GM23338 (cell line): ENCODE measurements at regions not wholly inside any gene's neighbourhood (a gene's known extent, or its start where the extent isn't known, plus 50 kb on each side); places are given as distances from the start of the nearest gene placed in this dataset.
A peak's percentile ranks its signal among the peaks of the same experiment; 100 is the strongest.

Experiments
- ATAC-seq: fragments of 200-7000 bp; cut with Tn5 transposase; 3 replicates; pipeline ENCODE4 v1.9.1; 2020
- DNase-seq: peaks from one replicate; pipeline ENCODE4 v3.0.0-alpha.2; 2015; ENCODE audit warnings: low spot score
- H2AFZ ChIP-seq: fragments of 200-600 bp; sonication (generic); 2 replicates; pipeline ENCODE4 v1.8.0; 2016; ENCODE audit warnings: antibody characterized with exemption, mild to moderate bottlenecking, moderate library complexity
- H3F3A ChIP-seq: fragments of 200-600 bp; sonication (generic); replicated peaks from 2 replicates; pipeline ENCODE4 v1.8.0; 2017; ENCODE audit warnings: antibody characterized with exemption, mixed run types, low read depth
- H3K27ac ChIP-seq: fragments of 200-600 bp; sonication (generic); 2 replicates; pipeline ENCODE4 v1.6.1; 2016; ENCODE audit warnings: low read depth
- H3K27me3 ChIP-seq: fragments of 200-600 bp; sonication (generic); 2 replicates; pipeline ENCODE4 v1.8.0; 2016; ENCODE audit warnings: mild to moderate bottlenecking, mixed run types, moderate library complexity; ENCODE audit not compliant: insufficient read depth
- H3K36me3 ChIP-seq: fragments of 200-600 bp; sonication (generic); 2 replicates; pipeline ENCODE4 v1.8.0; 2016; ENCODE audit warnings: mild to moderate bottlenecking; ENCODE audit not compliant: insufficient read depth
- H3K4me1 ChIP-seq: fragments of 200-600 bp; sonication (generic); 2 replicates; pipeline ENCODE4 v1.8.0; 2016; ENCODE audit warnings: mild to moderate bottlenecking, moderate library complexity; ENCODE audit not compliant: insufficient read depth
- H3K4me2 ChIP-seq: fragments of 200-600 bp; sonication (generic); 2 replicates; pipeline ENCODE4 v1.7.1; 2017; ENCODE audit warnings: mixed run types
- H3K4me3 ChIP-seq: fragments of 200-600 bp; sonication (generic); 2 replicates; pipeline ENCODE4 v1.6.1; 2016; ENCODE audit warnings: mixed run types
- H3K79me2 ChIP-seq: fragments of 200-600 bp; sonication (generic); replicated peaks from 2 replicates; pipeline ENCODE4 v1.8.0; 2017; ENCODE audit warnings: mild to moderate bottlenecking; ENCODE audit not compliant: insufficient read depth
- H3K9me2 ChIP-seq: fragments of 200-600 bp; sonication (generic); 2 replicates; pipeline ENCODE4 v1.8.0; 2017; ENCODE audit not compliant: insufficient read depth
- H4K20me1 ChIP-seq: fragments of 200-600 bp; sonication (generic); replicated peaks from 2 replicates; pipeline ENCODE4 v1.8.0; 2017; ENCODE audit warnings: mild to moderate bottlenecking; ENCODE audit not compliant: insufficient read depth
- H3K27ac Mint-ChIP-seq: 2 replicates; pipeline ENCODE4 v1.8.0; 2020; ENCODE audit warnings: inconsistent platforms, mild to moderate bottlenecking, moderate library complexity, mixed read lengths
- H3K27me3 Mint-ChIP-seq: 3 replicates; pipeline ENCODE4 v1.8.0; 2022; ENCODE audit warnings: low read depth, mild to moderate bottlenecking, moderate library complexity, mixed read lengths, inconsistent platforms; ENCODE audit not compliant: insufficient read depth, poor library complexity
- H3K36me3 Mint-ChIP-seq: 3 replicates; pipeline ENCODE4 v1.8.0; 2021; ENCODE audit warnings: low read depth, mild to moderate bottlenecking, inconsistent platforms, moderate library complexity, mixed read lengths
- H3K4me1 Mint-ChIP-seq: 3 replicates; pipeline ENCODE4 v1.8.0; 2020; ENCODE audit warnings: mild to moderate bottlenecking, inconsistent platforms, mixed read lengths
- H3K4me3 Mint-ChIP-seq: 3 replicates; pipeline ENCODE4 v1.8.0; 2021; ENCODE audit warnings: moderate library complexity, mild to moderate bottlenecking, inconsistent platforms, mixed read lengths
- H3K9me3 Mint-ChIP-seq: 3 replicates; pipeline ENCODE4 v1.8.0; 2020; ENCODE audit warnings: moderate library complexity, mild to moderate bottlenecking, inconsistent platforms, mixed read lengths
- CREB1 ChIP-seq: fragments of 250-450 bp; sonication (Bioruptor Pico); IDR thresholded peaks from 2 replicates; pipeline ENCODE4 v1.5.0; 2020; ENCODE audit warnings: low read depth, mild to moderate bottlenecking, moderate library complexity
- CTCF ChIP-seq, 2 experiments: fragments of 200-600 bp in 1 of 2; sonication (generic) in 1 of 2; conservative IDR thresholded peaks; 2 replicates each; pipeline versions ENCODE4 v1.5.1 to v1.6.1; 2016 to 2017; ENCODE audit warnings: antibody characterized with exemption in 2 of 2, low read depth in 2 of 2, mild to moderate bottlenecking in 2 of 2, moderate library complexity in 1 of 2
- ETS1 ChIP-seq: IDR thresholded peaks from 2 replicates; pipeline ENCODE4 v1.6.1; 2016; ENCODE audit warnings: antibody characterized with exemption
- EZH2 ChIP-seq: fragments of 200-600 bp; sonication (generic); IDR thresholded peaks from one replicate; pipeline ENCODE4 v1.8.0; 2017; ENCODE audit warnings: antibody characterized with exemption, mild to moderate bottlenecking, low read depth; ENCODE audit not compliant: unreplicated experiment
- JUNB ChIP-seq: IDR thresholded peaks from one replicate; pipeline ENCODE4 v1.6.1; 2016; ENCODE audit warnings: antibody characterized with exemption; ENCODE audit not compliant: unreplicated experiment
- NANOG ChIP-seq: IDR thresholded peaks from 2 replicates; pipeline ENCODE4 v1.6.1; 2016; ENCODE audit warnings: antibody characterized with exemption, borderline replicate concordance
- POLR2AphosphoS5 ChIP-seq: IDR thresholded peaks from 2 replicates; pipeline ENCODE4 v1.6.1; 2016; ENCODE audit warnings: antibody characterized with exemption, low read depth
- REST ChIP-seq: IDR thresholded peaks from one replicate; pipeline ENCODE4 v1.6.1; 2018; ENCODE audit warnings: antibody characterized with exemption; ENCODE audit not compliant: unreplicated experiment
- STAT1 ChIP-seq: IDR thresholded peaks from one replicate; pipeline ENCODE4 v1.6.1; 2016; ENCODE audit warnings: antibody characterized with exemption; ENCODE audit not compliant: unreplicated experiment
- ZNF114 ChIP-seq: fragments of 250-450 bp; sonication (Bioruptor Pico); IDR thresholded peaks from 2 replicates; pipeline ENCODE4 v1.5.0; 2020; ENCODE audit warnings: mild to moderate bottlenecking, moderate library complexity
- ZNF331 ChIP-seq: fragments of 250-450 bp; sonication (Bioruptor Pico); IDR thresholded peaks from 2 replicates; pipeline ENCODE4 v1.5.0; 2020; ENCODE audit warnings: low read depth, mild to moderate bottlenecking, moderate library complexity
- ZNF462 ChIP-seq: fragments of 250-450 bp; sonication (Bioruptor Pico); IDR thresholded peaks from 2 replicates; pipeline ENCODE4 v1.5.0; 2020; ENCODE audit warnings: mild to moderate bottlenecking, moderate library complexity

DNA sequence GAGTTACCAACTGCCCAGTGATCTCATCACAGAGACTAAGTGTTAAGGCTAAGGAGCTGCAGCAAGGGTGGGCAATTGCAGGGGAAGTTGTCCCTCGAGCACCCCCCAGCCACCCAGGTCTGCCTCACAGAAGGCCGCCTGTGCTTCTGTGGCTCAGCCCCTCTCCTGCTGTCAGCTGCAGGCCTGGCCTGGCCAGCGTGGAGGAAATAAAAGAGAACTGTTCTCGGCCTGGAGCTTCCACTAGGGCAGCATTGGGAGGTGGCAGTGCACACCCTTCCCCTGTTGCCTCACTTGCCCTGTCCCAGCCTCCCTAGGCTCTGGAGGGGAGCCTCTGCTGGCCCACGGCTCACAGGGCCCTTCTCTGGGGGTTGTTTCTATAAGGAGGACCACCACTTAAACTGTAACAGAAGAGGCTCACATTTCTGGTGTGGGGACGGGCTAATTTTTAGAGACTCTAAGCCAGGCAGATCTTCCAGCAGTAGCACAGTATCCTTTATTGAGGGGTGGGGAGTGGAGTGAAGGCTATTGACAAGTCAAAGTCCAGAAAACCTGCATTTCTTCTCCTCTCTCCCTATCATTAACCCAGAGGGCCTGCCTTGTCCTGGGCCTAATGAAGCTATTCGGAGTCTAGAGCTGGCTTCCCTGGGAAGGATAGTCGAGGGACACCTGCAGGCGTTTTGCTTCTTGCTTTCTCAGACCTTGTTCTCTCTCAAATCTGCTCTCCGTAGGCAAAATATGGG lies 75.6 kb upstream of the ADPGK start:
- H3K4me1 Mint-ChIP-seq = no peaks in the 10 kb centered on the region
- H3F3A ChIP-seq = no peaks in the 10 kb centered on the region
- no peaks in the 10 kb centered on the region for H3K36me3 Mint-ChIP-seq
- no peaks in the 10 kb centered on the region for H3K36me3 ChIP-seq
- no peaks in the 10 kb centered on the region for H4K20me1 ChIP-seq
- H3K4me3 Mint-ChIP-seq = no peak overlapping the region
- no peak overlapping the region for H3K4me3 ChIP-seq
- peak; percentile 44 for ATAC-seq
- TF ChIP-seq ZNF114 (CRISPR knock-in tag) = no peak
- TF ChIP-seq CREB1 (CRISPR knock-in tag) = no peak
- TF ChIP-seq ETS1 = no peak
- TF ChIP-seq JUNB = no peak
- no peak for TF ChIP-seq POLR2AphosphoS5
- no peak for TF ChIP-seq EZH2
- TF ChIP-seq REST = no peak
- TF ChIP-seq NANOG = no peak
- TF ChIP-seq ZNF462 (CRISPR knock-in tag) = no peak
- TF ChIP-seq ZNF331 = no peak
- TF ChIP-seq STAT1 = no peak
- no peak for TF ChIP-seq CTCF (conservative IDR thresholded peaks at IDR 0.05; ENCODE audit: low read depth in 2 of 2)
- 0 out of 2 replicates have a peak, but pooled peaks cover 7% of the 10 kb centered on the region for H3K9me2 ChIP-seq
- no peak overlapping the region for H3K27ac Mint-ChIP-seq
- no peaks in the 10 kb centered on the region for H3K9me3 Mint-ChIP-seq
- no peaks in the 10 kb centered on the region for H3K79me2 ChIP-seq
- H3K4me2 ChIP-seq = no peak overlapping the region
- peak overlapping the region; percentile 32; the same call in 1 of the 2 replicates for H2AFZ ChIP-seq
- no peak overlapping the region for H3K27ac ChIP-seq
- no peaks in the 10 kb centered on the region for H3K4me1 ChIP-seq
- DNase-seq = no peak
- no peaks in the 10 kb centered on the region for H3K27me3 ChIP-seq
- H3K27me3 Mint-ChIP-seq = peaks cover 2% of the 10 kb centered on the region
